ENCODE measurements at regions not wholly inside any gene's neighbourhood (a gene's known extent, or its start where the extent isn't known, plus 50 kb on each side); places are given as distances from the start of the nearest gene placed in this dataset.
"Not testable (repeated sequence)": the region's sequence is repeated elsewhere in the genome, so short reads cannot be mapped to it uniquely, and the experiment has no call there.

- BruUV-seq (replicated peaks): no TSS peak
- H3K27me3 ChIP-seq (replicated peaks; ENCODE audit: insufficient read depth, low read depth, low read length, poor library complexity): no peaks in the 10 kb centered on the region
- H3K4me3 ChIP-seq (ENCODE audit: low read depth, low read length, poor library complexity, severe bottlenecking): no peak overlapping the region
- POLR2A ChIA-PET (ENCODE audit: low non-redundant PET): no interaction called here
- intact Hi-C loops (cut with micrococcal nuclease; ENCODE audit: unreplicated experiment): no loop called here
- H3K36me3 ChIP-seq (ENCODE audit: insufficient read depth, low read length, poor library complexity, severe bottlenecking): no peaks in the 10 kb centered on the region
- CTCF ChIA-PET: no interaction called here
- no peak overlapping the region for H3K27ac ChIP-seq (ENCODE audit: low read depth, low read length, poor library complexity, severe bottlenecking)
- no peaks in the 10 kb centered on the region for H3K4me1 ChIP-seq (ENCODE audit: insufficient read depth, low read length, poor library complexity, severe bottlenecking)
- TF ChIP-seq EZH2 (IDR thresholded peaks at IDR 0.05; ENCODE audit: borderline replicate concordance, low read depth, low read length, poor library complexity, severe bottlenecking): no peak
- no peaks in the 10 kb centered on the region for H3K9me3 ChIP-seq (ENCODE audit: low read depth, low read length, poor library complexity, severe bottlenecking)
- DNase-seq (ENCODE audit: low spot score): no peak
Measured at GRCh38 chr3:61372723-61373122, 121.5 kb upstream of the FHIT start.

GRCh38 chr3:61378311-61378710, 127.1 kb upstream of the FHIT start:
- Histone ChIP-seq H3K27me3 (replicated peaks; ENCODE audit: insufficient read depth, low read depth, low read length, poor library complexity) (no peaks in the 10 kb centered on the region), H3K4me1 (ENCODE audit: insufficient read depth, low read length, poor library complexity, severe bottlenecking) (no peaks in the 10 kb centered on the region), H3K36me3 (ENCODE audit: insufficient read depth, low read length, poor library complexity, severe bottlenecking) (no peaks in the 10 kb centered on the region), H3K9me3 (ENCODE audit: low read depth, low read length, poor library complexity, severe bottlenecking) (no peaks in the 10 kb centered on the region), H3K27ac (ENCODE audit: low read depth, low read length, poor library complexity, severe bottlenecking) (no peak overlapping the region), H3K4me3 (ENCODE audit: low read depth, low read length, poor library complexity, severe bottlenecking) (no peak overlapping the region)
- ChIA-PET CTCF (no interaction called here), POLR2A (ENCODE audit: low non-redundant PET) (no interaction called here)
- TF ChIP-seq EZH2 (IDR thresholded peaks at IDR 0.05; ENCODE audit: borderline replicate concordance, low read depth, low read length, poor library complexity, severe bottlenecking) (no peak), CTCF (conservative IDR thresholded peaks at IDR 0.05; ENCODE audit: low read depth, low read length) (no peak)
- no peak for DNase-seq (ENCODE audit: low spot score)
- intact Hi-C loops (cut with micrococcal nuclease; ENCODE audit: unreplicated experiment): no loop called here
- no TSS peak for BruUV-seq (replicated peaks)

GRCh38 chr3:61381745-61382392, 130.6 kb upstream of the FHIT start:
- Histone ChIP-seq H3K27ac (ENCODE audit: low read depth, low read length, poor library complexity, severe bottlenecking) (no peak overlapping the region), H3K4me1 (ENCODE audit: insufficient read depth, low read length, poor library complexity, severe bottlenecking) (no peaks in the 10 kb centered on the region), H3K9me3 (ENCODE audit: low read depth, low read length, poor library complexity, severe bottlenecking) (no peaks in the 10 kb centered on the region), H3K27me3 (replicated peaks; ENCODE audit: insufficient read depth, low read depth, low read length, poor library complexity) (no peaks in the 10 kb centered on the region), H3K4me3 (ENCODE audit: low read depth, low read length, poor library complexity, severe bottlenecking) (no peak overlapping the region), H3K36me3 (ENCODE audit: insufficient read depth, low read length, poor library complexity, severe bottlenecking) (no peaks in the 10 kb centered on the region)
- POLR2A ChIA-PET (ENCODE audit: low non-redundant PET): no interaction called here
- BruUV-seq (replicated peaks): no TSS peak
- CTCF ChIA-PET: interaction anchor here (0.7 to 1.1 kb wide), 3 partner anchors 9 to 183 kb away, joined by 3 read pairs; no protein-coding TSS in a partner anchor
- no peak for TF ChIP-seq EZH2 (IDR thresholded peaks at IDR 0.05; ENCODE audit: borderline replicate concordance, low read depth, low read length, poor library complexity, severe bottlenecking)
- TF ChIP-seq CTCF (conservative IDR thresholded peaks at IDR 0.05; ENCODE audit: low read depth, low read length): peak; percentile 60
- DNase-seq (ENCODE audit: low spot score): peak; percentile 44
- intact Hi-C loops (cut with micrococcal nuclease; ENCODE audit: unreplicated experiment): no loop called here

GRCh38 chr3:61387817-61388216, 136.6 kb upstream of the FHIT start:
- POLR2A ChIA-PET (ENCODE audit: low non-redundant PET): no interaction called here
- Histone ChIP-seq H3K27ac (ENCODE audit: low read depth, low read length, poor library complexity, severe bottlenecking) (no peak overlapping the region), H3K27me3 (replicated peaks; ENCODE audit: insufficient read depth, low read depth, low read length, poor library complexity) (no peaks in the 10 kb centered on the region), H3K4me3 (ENCODE audit: low read depth, low read length, poor library complexity, severe bottlenecking) (no peak overlapping the region), H3K9me3 (ENCODE audit: low read depth, low read length, poor library complexity, severe bottlenecking) (no peaks in the 10 kb centered on the region), H3K36me3 (ENCODE audit: insufficient read depth, low read length, poor library complexity, severe bottlenecking) (no peaks in the 10 kb centered on the region), H3K4me1 (ENCODE audit: insufficient read depth, low read length, poor library complexity, severe bottlenecking) (no peaks in the 10 kb centered on the region)
- intact Hi-C loops (cut with micrococcal nuclease; ENCODE audit: unreplicated experiment): no loop called here
- TF ChIP-seq CTCF (conservative IDR thresholded peaks at IDR 0.05; ENCODE audit: low read depth, low read length) (no peak), EZH2 (IDR thresholded peaks at IDR 0.05; ENCODE audit: borderline replicate concordance, low read depth, low read length, poor library complexity, severe bottlenecking) (no peak)
- no peak for DNase-seq (ENCODE audit: low spot score)
- no TSS peak for BruUV-seq (replicated peaks)
- CTCF ChIA-PET: no interaction called here

GRCh38 chr3:61393480-61393947, 142.3 kb upstream of the FHIT start:
- H3K4me1 ChIP-seq (ENCODE audit: insufficient read depth, low read length, poor library complexity, severe bottlenecking); intact Hi-C loops (cut with micrococcal nuclease; ENCODE audit: unreplicated experiment); H3K27ac ChIP-seq (ENCODE audit: low read depth, low read length, poor library complexity, severe bottlenecking); BruUV-seq (replicated peaks); H3K9me3 ChIP-seq (ENCODE audit: low read depth, low read length, poor library complexity, severe bottlenecking); H3K27me3 ChIP-seq (replicated peaks; ENCODE audit: insufficient read depth, low read depth, low read length, poor library complexity); H3K4me3 ChIP-seq (ENCODE audit: low read depth, low read length, poor library complexity, severe bottlenecking); H3K36me3 ChIP-seq (ENCODE audit: insufficient read depth, low read length, poor library complexity, severe bottlenecking); POLR2A ChIA-PET (ENCODE audit: low non-redundant PET); DNase-seq (ENCODE audit: low spot score); CTCF ChIA-PET: not testable (repeated sequence)

Data from A673 (cell line).